ENCODE measurements at regions not wholly inside any gene's neighbourhood (a gene's known extent, or its start where the extent isn't known, plus 50 kb on each side); places are given as distances from the start of the nearest gene placed in this dataset.

GRCh38 chr11:91174734-91175133, 951.9 kb upstream of the CHORDC1 start:
- Mint-ChIP-seq H3K27me3 (no peaks in the 10 kb centered on the region), H3K36me3 (no peaks in the 10 kb centered on the region), H3K4me3 (no peak overlapping the region), H3K27ac (no peak overlapping the region), H3K4me1 (no peaks in the 10 kb centered on the region), H3K9me3 (peaks cover 4% of the 10 kb centered on the region)

GRCh38 chr11:91174193-91174592, 951.3 kb upstream of the CHORDC1 start:
- Mint-ChIP-seq H3K9me3 (peaks cover 4% of the 10 kb centered on the region), H3K4me1 (no peaks in the 10 kb centered on the region), H3K4me3 (no peak overlapping the region), H3K27me3 (no peaks in the 10 kb centered on the region), H3K36me3 (no peaks in the 10 kb centered on the region), H3K27ac (no peak overlapping the region)

- H3K9me3 Mint-ChIP-seq = peaks cover 4% of the 10 kb centered on the region
- no peak overlapping the region for H3K27ac Mint-ChIP-seq
- H3K4me1 Mint-ChIP-seq = no peaks in the 10 kb centered on the region
- no peaks in the 10 kb centered on the region for H3K36me3 Mint-ChIP-seq
- no peak overlapping the region for H3K4me3 Mint-ChIP-seq
- H3K27me3 Mint-ChIP-seq = no peaks in the 10 kb centered on the region
These were observed 950.9 kb upstream of the CHORDC1 start for GRCh38 chr11:91173701-91174100.

- Mint-ChIP-seq H3K27me3 (no peaks in the 10 kb centered on the region), H3K4me3 (no peak overlapping the region), H3K27ac (no peak overlapping the region), H3K36me3 (no peaks in the 10 kb centered on the region), H3K9me3 (no peaks in the 10 kb centered on the region), H3K4me1 (no peaks in the 10 kb centered on the region)
These were observed 947.9 kb upstream of the CHORDC1 start for GRCh38 chr11:91170711-91171110.

GRCh38 chr11:91164452-91164822, 941.6 kb upstream of the CHORDC1 start:
- Mint-ChIP-seq H3K4me3 (no peak overlapping the region), H3K27ac (no peak overlapping the region), H3K36me3 (no peaks in the 10 kb centered on the region), H3K27me3 (no peaks in the 10 kb centered on the region), H3K9me3 (peaks cover 8% of the 10 kb centered on the region), H3K4me1 (no peaks in the 10 kb centered on the region)

GRCh38 chr11:91163619-91164451, 941.0 kb upstream of the CHORDC1 start:
- no peak overlapping the region for H3K4me3 Mint-ChIP-seq
- no peak overlapping the region for H3K27ac Mint-ChIP-seq
- H3K4me1 Mint-ChIP-seq = no peaks in the 10 kb centered on the region
- H3K27me3 Mint-ChIP-seq = no peaks in the 10 kb centered on the region
- H3K36me3 Mint-ChIP-seq = no peaks in the 10 kb centered on the region
- H3K9me3 Mint-ChIP-seq = peaks cover 9% of the 10 kb centered on the region

GRCh38 chr11:91160661-91161060, 937.8 kb upstream of the CHORDC1 start:
- Mint-ChIP-seq H3K27ac (no peak overlapping the region), H3K4me1 (no peaks in the 10 kb centered on the region), H3K36me3 (no peaks in the 10 kb centered on the region), H3K27me3 (no peaks in the 10 kb centered on the region), H3K4me3 (no peak overlapping the region), H3K9me3 (peaks cover 9% of the 10 kb centered on the region)

GRCh38 chr11:91158891-91159537, 936.2 kb upstream of the CHORDC1 start:
- Mint-ChIP-seq H3K36me3 (no peaks in the 10 kb centered on the region), H3K4me1 (no peaks in the 10 kb centered on the region), H3K9me3 (peaks cover 4% of the 10 kb centered on the region), H3K27ac (no peak overlapping the region), H3K27me3 (no peaks in the 10 kb centered on the region), H3K4me3 (no peak overlapping the region)

- Mint-ChIP-seq H3K27ac (no peak overlapping the region), H3K4me3 (no peak overlapping the region), H3K36me3 (no peaks in the 10 kb centered on the region), H3K4me1 (no peaks in the 10 kb centered on the region), H3K9me3 (peaks cover 4% of the 10 kb centered on the region), H3K27me3 (no peaks in the 10 kb centered on the region)
These were observed 935.4 kb upstream of the CHORDC1 start for GRCh38 chr11:91158297-91158696.

GRCh38 chr11:91156041-91156440, 933.2 kb upstream of the CHORDC1 start:
- Mint-ChIP-seq H3K36me3 (no peaks in the 10 kb centered on the region), H3K4me3 (no peak overlapping the region), H3K4me1 (no peaks in the 10 kb centered on the region), H3K27ac (no peak overlapping the region), H3K27me3 (no peaks in the 10 kb centered on the region), H3K9me3 (peaks cover 4% of the 10 kb centered on the region)

GRCh38 chr11:91147885-91148284, 925.0 kb upstream of the CHORDC1 start:
- H3K4me3 Mint-ChIP-seq = no peak overlapping the region
- H3K4me1 Mint-ChIP-seq = no peaks in the 10 kb centered on the region
- H3K36me3 Mint-ChIP-seq = no peaks in the 10 kb centered on the region
- H3K27me3 Mint-ChIP-seq = no peaks in the 10 kb centered on the region
- H3K27ac Mint-ChIP-seq = no peak overlapping the region
- H3K9me3 Mint-ChIP-seq = no peaks in the 10 kb centered on the region

- H3K4me1 Mint-ChIP-seq = no peaks in the 10 kb centered on the region
- no peaks in the 10 kb centered on the region for H3K36me3 Mint-ChIP-seq
- no peak overlapping the region for H3K4me3 Mint-ChIP-seq
- H3K27ac Mint-ChIP-seq = no peak overlapping the region
- no peaks in the 10 kb centered on the region for H3K9me3 Mint-ChIP-seq
- no peaks in the 10 kb centered on the region for H3K27me3 Mint-ChIP-seq
These were observed 918.8 kb upstream of the CHORDC1 start for GRCh38 chr11:91141655-91142054.

- H3K27ac Mint-ChIP-seq = no peak overlapping the region
- no peaks in the 10 kb centered on the region for H3K27me3 Mint-ChIP-seq
- H3K4me1 Mint-ChIP-seq = no peaks in the 10 kb centered on the region
- no peaks in the 10 kb centered on the region for H3K9me3 Mint-ChIP-seq
- no peaks in the 10 kb centered on the region for H3K36me3 Mint-ChIP-seq
- H3K4me3 Mint-ChIP-seq = no peak overlapping the region
These were observed 913.8 kb upstream of the CHORDC1 start for GRCh38 chr11:91136631-91137030.

- no peaks in the 10 kb centered on the region for H3K9me3 Mint-ChIP-seq
These were observed 910.5 kb upstream of the CHORDC1 start for GRCh38 chr11:91133361-91133760.

GRCh38 chr11:91129596-91129995, 906.7 kb upstream of the CHORDC1 start:
- H3K27me3 Mint-ChIP-seq = no peaks in the 10 kb centered on the region
- H3K4me1 Mint-ChIP-seq = no peaks in the 10 kb centered on the region
- no peak overlapping the region for H3K4me3 Mint-ChIP-seq
- H3K27ac Mint-ChIP-seq = no peak overlapping the region
- peaks cover 6% of the 10 kb centered on the region for H3K9me3 Mint-ChIP-seq
- H3K36me3 Mint-ChIP-seq = no peaks in the 10 kb centered on the region

More at GRCh38 chr11:91133361-91133760, 910.5 kb upstream of the CHORDC1 start:
- Mint-ChIP-seq H3K4me1 (no peaks in the 10 kb centered on the region), H3K4me3 (no peak overlapping the region), H3K36me3 (no peaks in the 10 kb centered on the region), H3K27ac (no peak overlapping the region), H3K27me3 (no peaks in the 10 kb centered on the region)

GRCh38 chr11:91124363-91124762, 901.5 kb upstream of the CHORDC1 start:
- Mint-ChIP-seq H3K9me3 (peaks cover 10% of the 10 kb centered on the region), H3K36me3 (no peaks in the 10 kb centered on the region), H3K27ac (no peak overlapping the region), H3K4me3 (no peak overlapping the region), H3K4me1 (no peaks in the 10 kb centered on the region), H3K27me3 (no peaks in the 10 kb centered on the region)
